HG02678 (cell line): ENCODE measurements at regions not wholly inside any gene's neighbourhood (a gene's known extent, or its start where the extent isn't known, plus 50 kb on each side); places are given as distances from the start of the nearest gene placed in this dataset.

Experiments
- ATAC-seq: cut with Tn5 transposase; IDR thresholded peaks from one replicate; pipeline ENCODE4 v1.9.1; 2021; ENCODE audit warnings: mild to moderate bottlenecking, moderate library complexity; ENCODE audit not compliant: unreplicated experiment

- no peak for ATAC-seq
Observed at GRCh38 chr10:60666221-60666620, 112.1 kb upstream of the CDK1 start.

GRCh38 chr10:60664859-60665258 is 113.4 kb upstream of the CDK1 start:
- no peak for ATAC-seq

- ATAC-seq, result no peak
Observed at GRCh38 chr10:60663850-60664249, 114.4 kb upstream of the CDK1 start.

GRCh38 chr10:60662917-60663614 is 115.2 kb upstream of the CDK1 start:
- no peak for ATAC-seq

GRCh38 chr10:60661637-60662036 is 116.6 kb upstream of the CDK1 start:
- ATAC-seq, result no peak

- no peak for ATAC-seq
Observed at GRCh38 chr10:60660625-60661024, 117.7 kb upstream of the CDK1 start.

- no peak for ATAC-seq
Observed at GRCh38 chr10:60654813-60655464, 123.3 kb upstream of the CDK1 start.

GRCh38 chr10:60652628-60653027 is 125.7 kb upstream of the CDK1 start:
- ATAC-seq, result peak; percentile 80

GRCh38 chr10:60650378-60650800 is 127.9 kb upstream of the CDK1 start:
- ATAC-seq, result no peak

GRCh38 chr10:60649485-60650377 is 128.5 kb upstream of the CDK1 start:
- no peak for ATAC-seq

- no peak for ATAC-seq
Observed at GRCh38 chr10:60648761-60649160, 129.5 kb upstream of the CDK1 start.

- peak; percentile 54 for ATAC-seq
Observed at GRCh38 chr10:60646966-60647796, 131.1 kb upstream of the CDK1 start.

GRCh38 chr10:60645980-60646379 is 132.3 kb upstream of the CDK1 start:
- no peak for ATAC-seq

- no peak for ATAC-seq
Observed at GRCh38 chr10:60644436-60645130, 133.7 kb upstream of the CDK1 start.

GRCh38 chr10:60643874-60644273 is 134.4 kb upstream of the CDK1 start:
- no peak for ATAC-seq

GRCh38 chr10:60629332-60629731 is 148.9 kb upstream of the CDK1 start:
- no peak for ATAC-seq

- no peak for ATAC-seq
Observed at GRCh38 chr10:60627778-60628748, 150.2 kb upstream of the CDK1 start.

- ATAC-seq, result no peak
Observed at GRCh38 chr10:60626037-60626436, 152.2 kb upstream of the CDK1 start.

- no peak for ATAC-seq
Observed at GRCh38 chr10:60623627-60624026, 154.7 kb upstream of the CDK1 start.
